GM12878 (cell line): ENCODE measurements at regions not wholly inside any gene's neighbourhood (a gene's known extent, or its start where the extent isn't known, plus 50 kb on each side); places are given as distances from the start of the nearest gene placed in this dataset.

ENCODE experiments used
- ATF2 ChIP-seq: IDR thresholded peaks from 2 replicates; pipeline ENCODE4 v1.6.1; 2012; ENCODE audit warnings: low read length, inconsistent platforms
- ATF3 ChIP-seq: IDR thresholded peaks from 2 replicates; pipeline ENCODE4 v1.6.1; 2011; ENCODE audit warnings: low read depth, mild to moderate bottlenecking, low read length, moderate library complexity, borderline replicate concordance; ENCODE audit errors: extremely low read depth
- ATF7 ChIP-seq: fragments of 450-650 bp; IDR thresholded peaks from 2 replicates; pipeline ENCODE4 v1.6.1; 2016; ENCODE audit warnings: low read depth, mild to moderate bottlenecking
- CTCF ChIP-seq, 3 experiments: IDR thresholded peaks in 2 of 3; conservative IDR thresholded peaks in 1 of 3; 2 replicates each; pipeline ENCODE4 v1.5.1; 2011; ENCODE audit warnings: low read depth in 3 of 3, low read length in 3 of 3, mild to moderate bottlenecking in 3 of 3, control low read depth in 2 of 3, moderate library complexity in 2 of 3, inconsistent platforms in 1 of 3, mixed read lengths in 1 of 3; ENCODE audit not compliant: control insufficient read depth in 2 of 3, insufficient read depth in 1 of 3; ENCODE audit errors: extremely low read depth in 1 of 3
- EZH2 ChIP-seq: IDR thresholded peaks from 2 replicates; pipeline ENCODE4 v1.6.1; 2012; ENCODE audit warnings: low read depth, mild to moderate bottlenecking, control low read depth, inconsistent platforms, low read length, borderline replicate concordance; ENCODE audit not compliant: control insufficient read depth
- NRF1 ChIP-seq: conservative IDR thresholded peaks from 2 replicates; pipeline ENCODE4 v1.6.1; 2011; ENCODE audit warnings: mild to moderate bottlenecking, low read depth, low read length, improper control_type of control experiment
- POLR2A ChIP-seq: IDR thresholded peaks from 2 replicates; pipeline ENCODE4 v1.6.1; 2011; ENCODE audit warnings: low read depth, mild to moderate bottlenecking, low read length
- POLR2AphosphoS5 ChIP-seq: IDR thresholded peaks from 2 replicates; pipeline ENCODE4 v1.6.1; 2011; ENCODE audit warnings: mild to moderate bottlenecking, low read length, inconsistent platforms
- SIN3A ChIP-seq: IDR thresholded peaks from 2 replicates; pipeline ENCODE4 v1.6.1; 2012; ENCODE audit warnings: low read depth, low read length, improper control_type of control experiment
- YY1 ChIP-seq: IDR thresholded peaks from 2 replicates; pipeline ENCODE4 v1.6.1; 2011; ENCODE audit warnings: low read depth, mild to moderate bottlenecking, low read length

GRCh38 chr17:36864827-36865430, 72.3 kb upstream of the LHX1 start:
- TF ChIP-seq CTCF (IDR thresholded peaks at IDR 0.05 in 2 of 3, conservative IDR thresholded peaks at IDR 0.05 in 1 of 3; ENCODE audit: control insufficient read depth in 2 of 3, extremely low read depth in 1 of 3, insufficient read depth in 1 of 3, low read depth in 3 of 3, low read length in 3 of 3) (no peak), SIN3A (no peak), YY1 (no peak), EZH2 (no peak), NRF1 (no peak), ATF7 (no peak), ATF3 (no peak), ATF2 (no peak), POLR2AphosphoS5 (no peak), POLR2A (no peak)
